Neural progenitor cell (in vitro differentiated cells): ENCODE measurements at regions not wholly inside any gene's neighbourhood (a gene's known extent, or its start where the extent isn't known, plus 50 kb on each side); places are given as distances from the start of the nearest gene placed in this dataset.

Experiments used
- DNase-seq: peaks from one replicate; pipeline ENCODE4 v3.0.0-alpha.2; 2016; ENCODE audit warnings: low spot score
- H2AFZ ChIP-seq: fragments of 200-600 bp; sonication (generic); replicated peaks from 2 replicates; pipeline ENCODE4 v1.6.1; 2016; ENCODE audit warnings: antibody characterized with exemption
- H3F3A ChIP-seq: fragments of 200-600 bp; sonication (generic); 2 replicates; pipeline ENCODE4 v1.6.1; 2016; ENCODE audit warnings: antibody characterized with exemption, low read depth
- H3K27ac ChIP-seq: fragments of 200-600 bp; sonication (generic); 2 replicates; pipeline ENCODE4 v1.5.1; 2016; ENCODE audit warnings: mild to moderate bottlenecking
- H3K27me3 ChIP-seq: fragments of 200-600 bp; sonication (generic); 2 replicates; pipeline ENCODE4 v1.6.1; 2016; ENCODE audit warnings: mild to moderate bottlenecking, moderate library complexity
- H3K36me3 ChIP-seq: fragments of 200-600 bp; sonication (generic); 2 replicates; pipeline ENCODE4 v1.5.1; 2016
- H3K4me1 ChIP-seq: fragments of 200-600 bp; sonication (generic); 2 replicates; pipeline ENCODE4 v1.6.1; 2016; ENCODE audit warnings: mixed run types
- H3K4me2 ChIP-seq: fragments of 200-600 bp; sonication (generic); 2 replicates; pipeline ENCODE4 v1.6.1; 2016
- H3K4me3 ChIP-seq: fragments of 200-600 bp; sonication (generic); 2 replicates; pipeline ENCODE4 v1.5.1; 2016
- H3K79me2 ChIP-seq: fragments of 200-600 bp; sonication (generic); 2 replicates; pipeline ENCODE4 v1.6.1; 2016; ENCODE audit warnings: low read depth
- H3K9ac ChIP-seq: fragments of 200-600 bp; sonication (generic); 2 replicates; pipeline ENCODE4 v1.6.1; 2016
- H3K9me3 ChIP-seq: fragments of 200-600 bp; sonication (generic); 2 replicates; pipeline ENCODE4 v1.5.1; 2016; ENCODE audit warnings: low read depth
- H4K20me1 ChIP-seq: fragments of 200-600 bp; sonication (generic); 2 replicates; pipeline ENCODE4 v1.6.1; 2016; ENCODE audit warnings: low read depth
- H3K27ac Mint-ChIP-seq: 3 replicates; pipeline ENCODE4 v1.8.0; 2021; ENCODE audit warnings: mixed read lengths
- H3K27me3 Mint-ChIP-seq: 2 replicates; pipeline ENCODE4 v1.8.0; 2022; ENCODE audit warnings: low read depth, mild to moderate bottlenecking, inconsistent platforms, moderate library complexity, mixed read lengths; ENCODE audit not compliant: insufficient read depth
- H3K36me3 Mint-ChIP-seq: 3 replicates; pipeline ENCODE4 v1.8.0; 2021; ENCODE audit warnings: mixed read lengths
- H3K4me1 Mint-ChIP-seq: 3 replicates; pipeline ENCODE4 v1.8.0; 2021; ENCODE audit warnings: mixed read lengths
- H3K4me3 Mint-ChIP-seq: 3 replicates; pipeline ENCODE4 v1.8.0; 2021; ENCODE audit warnings: mild to moderate bottlenecking, moderate library complexity, mixed read lengths
- H3K9me3 Mint-ChIP-seq: 3 replicates; pipeline ENCODE4 v1.8.0; 2020; ENCODE audit warnings: mixed read lengths
- EZH2 ChIP-seq: fragments of 200-600 bp; sonication (generic); IDR thresholded peaks from 2 replicates; pipeline ENCODE4 v1.6.1; 2017; ENCODE audit warnings: antibody characterized with exemption, mild to moderate bottlenecking, moderate library complexity
- EZH2phosphoT487 ChIP-seq: fragments of 200-600 bp; sonication (generic); IDR thresholded peaks from 2 replicates; pipeline ENCODE4 v1.6.1; 2017; ENCODE audit warnings: antibody characterized with exemption
- TF ChIP-seq, protein P1 (sequence below): fragments of 200-600 bp; sonication (generic); IDR thresholded peaks from 2 replicates; pipeline ENCODE4 v1.5.1; 2017; ENCODE audit warnings: antibody characterized with exemption, mild to moderate bottlenecking

DNA sequence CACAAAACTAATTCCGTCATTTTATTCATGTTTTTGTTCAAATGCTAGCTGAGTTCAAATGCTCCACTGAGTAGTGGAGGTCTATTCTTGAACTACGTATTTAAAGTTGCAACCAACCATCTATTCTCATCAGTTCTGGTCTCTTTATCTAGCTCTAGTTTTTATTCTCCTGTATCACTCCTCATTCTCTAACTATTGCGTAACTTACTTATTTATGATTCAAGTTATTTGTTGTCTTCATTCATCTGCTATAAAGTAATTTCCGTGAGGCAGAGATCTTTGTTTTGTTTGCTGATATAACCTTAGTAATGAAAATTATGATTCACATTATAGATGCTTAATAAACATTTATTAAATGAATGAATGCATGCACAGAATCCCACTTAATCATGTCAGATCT, 221.6 kb upstream of the ASCC3 start:
- H3K4me1 Mint-ChIP-seq, result no peaks in the 10 kb centered on the region
- Histone ChIP-seq H2AFZ (no peak overlapping the region), H3K4me3 (no peak overlapping the region), H3F3A (no peaks in the 10 kb centered on the region), H3K79me2 (no peaks in the 10 kb centered on the region), H3K4me1 (no peaks in the 10 kb centered on the region), H3K36me3 (no peaks in the 10 kb centered on the region), H3K27ac (no peak overlapping the region), H4K20me1 (no peaks in the 10 kb centered on the region), H3K4me2 (no peak overlapping the region), H3K9me3 (peaks cover 4% of the 10 kb centered on the region), H3K27me3 (no peaks in the 10 kb centered on the region), H3K9ac (no peak overlapping the region)
- peaks cover 3% of the 10 kb centered on the region for H3K9me3 Mint-ChIP-seq
- H3K4me3 Mint-ChIP-seq, result no peak overlapping the region
- DNase-seq, result no peak
- H3K36me3 Mint-ChIP-seq, result no peaks in the 10 kb centered on the region
- TF ChIP-seq EZH2phosphoT487, result no peak
- TF ChIP-seq EZH2, result no peak
- no peak overlapping the region for H3K27ac Mint-ChIP-seq
- no peaks in the 10 kb centered on the region for H3K27me3 Mint-ChIP-seq

DNA sequence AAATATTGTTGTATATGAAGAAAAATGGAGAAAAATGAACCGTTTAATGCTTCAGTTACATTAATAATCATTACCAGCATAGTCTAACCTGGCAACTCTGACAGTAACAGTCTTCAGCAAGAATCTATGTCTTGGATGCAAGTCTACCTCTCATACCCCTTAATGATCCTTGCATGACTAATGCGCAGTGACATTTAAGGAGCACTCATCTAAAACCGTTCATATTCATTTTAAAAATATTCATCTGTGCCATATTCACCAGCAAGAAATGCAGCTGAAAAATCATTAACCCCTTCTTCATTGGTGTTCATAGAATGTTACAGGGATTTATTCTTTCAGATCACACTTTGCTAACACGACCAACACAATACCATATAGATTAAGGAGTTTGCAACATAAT, 227.2 kb upstream of the ASCC3 start:
- Mint-ChIP-seq H3K4me3 (no peak overlapping the region), H3K9me3 (no peaks in the 10 kb centered on the region), H3K36me3 (no peaks in the 10 kb centered on the region), H3K4me1 (no peaks in the 10 kb centered on the region), H3K27me3 (peaks cover 2% of the 10 kb centered on the region), H3K27ac (no peak overlapping the region)
- Histone ChIP-seq H3K9ac (no peak overlapping the region), H3K27ac (no peak overlapping the region), H2AFZ (no peak overlapping the region), H3F3A (no peaks in the 10 kb centered on the region), H3K9me3 (no peaks in the 10 kb centered on the region), H3K4me3 (no peak overlapping the region), H3K27me3 (no peaks in the 10 kb centered on the region), H3K36me3 (no peaks in the 10 kb centered on the region), H3K79me2 (no peaks in the 10 kb centered on the region), H3K4me2 (no peak overlapping the region), H3K4me1 (no peaks in the 10 kb centered on the region), H4K20me1 (no peaks in the 10 kb centered on the region)
- TF ChIP-seq, protein P1, sequence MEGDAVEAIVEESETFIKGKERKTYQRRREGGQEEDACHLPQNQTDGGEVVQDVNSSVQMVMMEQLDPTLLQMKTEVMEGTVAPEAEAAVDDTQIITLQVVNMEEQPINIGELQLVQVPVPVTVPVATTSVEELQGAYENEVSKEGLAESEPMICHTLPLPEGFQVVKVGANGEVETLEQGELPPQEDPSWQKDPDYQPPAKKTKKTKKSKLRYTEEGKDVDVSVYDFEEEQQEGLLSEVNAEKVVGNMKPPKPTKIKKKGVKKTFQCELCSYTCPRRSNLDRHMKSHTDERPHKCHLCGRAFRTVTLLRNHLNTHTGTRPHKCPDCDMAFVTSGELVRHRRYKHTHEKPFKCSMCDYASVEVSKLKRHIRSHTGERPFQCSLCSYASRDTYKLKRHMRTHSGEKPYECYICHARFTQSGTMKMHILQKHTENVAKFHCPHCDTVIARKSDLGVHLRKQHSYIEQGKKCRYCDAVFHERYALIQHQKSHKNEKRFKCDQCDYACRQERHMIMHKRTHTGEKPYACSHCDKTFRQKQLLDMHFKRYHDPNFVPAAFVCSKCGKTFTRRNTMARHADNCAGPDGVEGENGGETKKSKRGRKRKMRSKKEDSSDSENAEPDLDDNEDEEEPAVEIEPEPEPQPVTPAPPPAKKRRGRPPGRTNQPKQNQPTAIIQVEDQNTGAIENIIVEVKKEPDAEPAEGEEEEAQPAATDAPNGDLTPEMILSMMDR, result no peak
- TF ChIP-seq EZH2phosphoT487 (no peak), EZH2 (no peak)
- DNase-seq, result no peak

DNA sequence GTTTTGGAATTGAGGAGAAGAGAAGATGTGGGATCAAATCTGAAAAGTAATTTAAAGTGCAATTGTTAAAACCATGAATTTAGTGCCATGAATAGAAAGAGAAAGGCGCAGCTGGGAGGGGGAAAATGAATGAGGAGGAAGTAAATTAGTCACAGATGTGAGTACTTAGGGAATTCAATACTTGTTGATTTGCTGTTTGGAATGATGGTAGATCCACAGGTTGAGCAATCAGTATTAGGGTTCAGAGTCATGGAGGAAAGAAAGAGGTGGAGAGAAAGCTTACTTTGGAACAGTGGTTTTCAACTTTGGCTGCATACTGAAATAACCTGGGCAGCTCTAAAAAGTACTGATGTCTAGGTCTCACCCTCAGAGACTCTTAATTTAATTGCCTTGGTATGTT, 229.7 kb upstream of the ASCC3 start:
- Histone ChIP-seq H2AFZ (no peak overlapping the region), H3K9me3 (no peaks in the 10 kb centered on the region), H3K79me2 (no peaks in the 10 kb centered on the region), H3K36me3 (no peaks in the 10 kb centered on the region), H3K9ac (no peak overlapping the region), H4K20me1 (no peaks in the 10 kb centered on the region), H3F3A (no peaks in the 10 kb centered on the region), H3K4me3 (no peak overlapping the region), H3K4me1 (no peaks in the 10 kb centered on the region), H3K27me3 (no peaks in the 10 kb centered on the region), H3K4me2 (no peak overlapping the region), H3K27ac (no peak overlapping the region)
- no peaks in the 10 kb centered on the region for H3K4me1 Mint-ChIP-seq
- no peak for DNase-seq
- H3K36me3 Mint-ChIP-seq, result no peaks in the 10 kb centered on the region
- TF ChIP-seq EZH2phosphoT487 (no peak), EZH2 (no peak)
- TF ChIP-seq, protein P1, result no peak
- H3K27ac Mint-ChIP-seq, result no peak overlapping the region
- H3K9me3 Mint-ChIP-seq, result no peaks in the 10 kb centered on the region
- no peak overlapping the region for H3K4me3 Mint-ChIP-seq
- peaks cover 2% of the 10 kb centered on the region for H3K27me3 Mint-ChIP-seq

DNA sequence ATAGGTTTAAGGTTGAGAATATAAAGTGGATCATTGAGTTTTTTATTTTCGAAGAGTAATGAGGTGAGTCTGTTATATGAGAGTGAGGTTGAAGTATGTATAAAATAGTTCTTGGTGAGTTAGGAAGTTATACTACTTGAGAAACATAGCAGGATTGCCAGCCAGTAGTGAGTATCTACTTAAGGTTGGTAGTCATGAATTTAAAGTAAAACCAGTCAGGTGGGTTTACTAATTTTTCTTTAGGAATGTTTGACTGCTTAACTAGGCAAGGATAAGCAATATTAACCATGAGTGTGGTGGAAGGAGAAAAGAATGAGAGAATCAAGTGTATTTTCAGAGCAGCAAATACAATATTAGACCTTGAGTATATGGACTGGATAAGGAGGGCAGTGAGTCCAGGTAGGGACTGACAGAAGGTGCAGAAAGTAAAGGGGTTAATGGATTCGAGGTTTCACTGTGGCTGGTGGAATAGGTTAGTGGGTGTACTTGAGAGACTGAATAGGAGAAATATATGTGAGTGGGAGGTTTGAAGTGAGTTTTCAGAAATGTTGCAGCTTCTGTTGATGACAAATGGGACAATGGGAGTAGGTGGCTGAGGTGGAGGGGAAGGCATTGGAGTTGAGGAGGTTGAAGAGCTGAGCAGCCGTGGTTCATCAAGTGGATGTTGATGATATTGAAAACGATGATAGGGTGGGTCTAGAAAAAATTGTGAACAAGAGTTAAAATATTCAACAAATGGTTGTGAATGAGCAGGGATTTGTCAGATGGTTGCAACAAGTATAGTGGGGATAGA, 232.5 kb upstream of the ASCC3 start:
- TF ChIP-seq EZH2 (no peak), EZH2phosphoT487 (no peak)
- TF ChIP-seq, protein P1, result no peak
- H3K27me3 Mint-ChIP-seq, result peaks cover 2% of the 10 kb centered on the region
- Histone ChIP-seq H3K36me3 (no peaks in the 10 kb centered on the region), H3K9ac (no peak overlapping the region), H3F3A (no peaks in the 10 kb centered on the region), H3K9me3 (no peaks in the 10 kb centered on the region), H2AFZ (no peak overlapping the region), H3K27me3 (no peaks in the 10 kb centered on the region), H3K27ac (no peak overlapping the region), H3K4me1 (no peaks in the 10 kb centered on the region), H3K4me3 (no peak overlapping the region), H4K20me1 (no peaks in the 10 kb centered on the region), H3K4me2 (no peak overlapping the region), H3K79me2 (no peaks in the 10 kb centered on the region)
- H3K27ac Mint-ChIP-seq, result no peak overlapping the region
- H3K36me3 Mint-ChIP-seq, result no peaks in the 10 kb centered on the region
- no peak for DNase-seq
- no peaks in the 10 kb centered on the region for H3K4me1 Mint-ChIP-seq
- H3K4me3 Mint-ChIP-seq, result no peak overlapping the region
- H3K9me3 Mint-ChIP-seq, result no peaks in the 10 kb centered on the region
